ENCODE measurements at regions not wholly inside any gene's neighbourhood (a gene's known extent, or its start where the extent isn't known, plus 50 kb on each side); places are given as distances from the start of the nearest gene placed in this dataset.

DNA sequence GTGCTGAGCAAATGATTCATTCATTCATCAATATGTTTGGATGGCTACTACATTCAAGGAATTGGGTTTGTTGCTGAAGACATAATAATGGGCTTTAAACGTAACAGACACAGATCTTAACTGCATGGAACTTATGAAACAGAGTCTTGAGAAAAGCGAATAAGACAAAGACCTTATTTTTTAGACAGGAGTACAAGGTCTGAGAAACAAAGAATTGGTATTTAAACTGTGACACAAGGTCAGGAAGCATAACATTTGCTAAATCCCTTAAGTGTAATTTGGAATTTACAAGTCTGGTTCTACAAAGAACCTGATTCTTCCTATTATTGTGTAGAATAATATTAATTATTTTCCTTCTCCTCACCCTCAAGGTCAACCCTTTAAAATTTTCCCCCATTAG, 565.4 kb upstream of the RGS18 start:
- no peak for DNase-seq

DNA sequence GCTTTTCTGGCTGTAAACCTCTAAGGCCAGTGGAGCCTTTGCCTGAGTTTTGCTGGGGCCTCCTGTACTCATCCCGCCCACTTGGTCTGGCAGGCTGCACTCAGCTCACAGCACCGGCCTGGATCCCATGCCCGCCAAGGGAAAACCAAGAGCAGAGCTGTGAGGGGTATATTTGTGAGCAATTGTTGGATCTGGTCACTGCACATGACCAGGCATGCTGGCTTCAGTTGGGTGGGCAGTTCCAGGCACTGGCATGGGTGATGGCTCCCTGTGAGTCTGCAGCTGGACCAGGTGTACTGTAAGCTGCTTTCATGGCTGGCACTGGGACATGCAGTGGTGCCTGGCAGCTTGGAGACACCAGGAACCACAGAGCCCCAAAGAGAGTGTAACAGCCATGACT, 563.1 kb upstream of the RGS18 start:
- DNase-seq: no peak

- peak in 2 of 3 experiments; percentile 15 to 37 for DNase-seq
These were observed 549.9 kb upstream of the RGS18 start for GRCh38 chr1:191608367-191608766.

- no peak for DNase-seq
These were observed 549.0 kb upstream of the RGS18 start for GRCh38 chr1:191609305-191609704.

GRCh38 chr1:191615101-191615821, 543.0 kb upstream of the RGS18 start:
- DNase-seq: no peak

- DNase-seq: no peak
These were observed 540.1 kb upstream of the RGS18 start for GRCh38 chr1:191618181-191618580.

- peak in 1 of 3 experiments; percentile 64 for DNase-seq
These were observed 537.4 kb upstream of the RGS18 start for GRCh38 chr1:191620883-191621282.

DNA sequence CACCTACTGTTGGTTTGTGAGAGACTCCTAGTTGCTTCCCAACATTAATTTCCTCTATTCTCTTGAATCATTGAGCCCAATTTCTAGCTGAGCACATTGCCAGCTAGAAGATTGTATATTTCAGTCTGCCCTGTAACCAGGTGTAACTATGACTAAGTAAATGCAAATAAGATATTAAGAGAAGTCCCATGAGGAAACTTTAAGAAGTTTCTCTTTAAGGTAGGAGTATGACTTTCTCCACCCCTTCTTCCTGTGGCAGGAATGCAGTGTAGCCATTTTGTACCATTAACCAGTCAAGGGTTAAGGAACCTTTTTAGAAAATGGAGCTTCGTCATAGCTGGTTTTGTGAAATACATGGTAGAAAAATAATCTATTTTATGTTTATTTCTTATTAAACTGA, 534.2 kb upstream of the RGS18 start:
- DNase-seq: no peak

- no peak for DNase-seq
These were observed 528.4 kb upstream of the RGS18 start for GRCh38 chr1:191629836-191630235.

DNA sequence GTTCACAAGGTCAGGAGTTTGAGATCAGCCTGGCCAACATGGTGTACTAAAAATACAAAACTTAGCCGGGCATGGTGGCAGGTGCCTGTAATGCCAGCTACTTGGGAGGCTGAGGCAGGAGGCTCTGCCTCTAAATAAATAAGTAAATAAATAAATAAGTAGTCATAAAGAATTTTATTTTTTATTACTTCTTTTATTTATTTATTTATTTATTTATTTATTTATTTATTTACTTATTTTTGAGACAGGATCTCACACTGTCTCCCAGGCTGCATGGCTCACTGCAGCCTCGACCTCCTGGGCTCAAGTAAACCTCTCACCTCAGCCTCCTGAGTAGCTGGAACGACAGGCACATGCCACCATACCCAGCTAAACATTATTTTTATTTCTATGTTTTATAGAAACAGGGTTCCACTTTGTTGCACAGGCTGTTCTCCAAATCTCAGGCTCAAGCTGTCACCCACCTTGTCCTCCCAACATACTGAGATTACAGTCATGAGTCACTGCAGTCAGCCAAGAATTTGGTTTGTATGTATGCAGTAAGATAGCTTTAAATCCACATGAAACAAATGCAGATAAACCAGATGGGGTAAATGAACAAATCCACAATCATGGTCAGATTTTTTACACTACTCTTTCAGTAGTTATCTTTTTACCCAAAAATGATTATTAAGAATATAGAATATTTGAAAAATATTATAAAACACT, 523.3 kb upstream of the RGS18 start:
- no peak for DNase-seq

- DNase-seq: no peak
These were observed 521.9 kb upstream of the RGS18 start for GRCh38 chr1:191636345-191636744.

DNA sequence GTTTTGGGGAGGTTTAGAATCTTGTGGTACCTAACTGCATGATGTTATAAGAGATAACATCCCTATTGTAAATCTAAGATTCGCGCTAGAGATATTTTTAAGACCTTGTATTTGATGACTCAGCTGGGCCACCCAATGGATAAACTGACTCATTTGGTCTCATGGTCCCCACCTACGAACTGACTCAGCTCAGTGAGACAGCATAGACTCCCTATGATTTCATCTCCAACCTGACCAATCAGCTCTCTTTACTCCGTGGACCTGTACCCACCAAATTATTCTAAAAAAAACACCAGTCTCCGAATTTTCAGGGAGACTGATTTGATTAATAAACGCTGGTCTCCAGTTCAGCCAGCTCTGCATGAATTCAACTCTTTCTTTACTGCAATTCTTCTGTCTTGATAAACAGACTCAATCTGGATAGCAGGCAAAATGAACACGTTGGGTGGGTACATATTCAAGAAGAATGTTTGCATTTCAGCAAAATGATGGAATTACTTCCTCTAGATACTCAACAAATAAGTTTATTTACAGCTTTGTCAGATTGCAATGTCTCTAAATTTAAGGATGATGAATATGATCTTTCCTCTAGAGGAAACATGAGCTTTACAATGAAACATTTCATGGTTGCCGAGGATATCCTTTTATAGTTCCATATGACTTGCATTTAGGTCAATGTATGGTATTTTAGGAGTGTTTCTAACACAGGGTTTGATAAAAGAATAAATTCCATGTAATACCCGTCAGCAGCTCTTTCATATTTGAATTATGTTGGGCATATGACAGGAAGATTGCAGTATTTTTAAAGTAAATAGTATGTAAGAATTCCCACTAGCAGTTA, 516.6 kb upstream of the RGS18 start:
- DNase-seq: peak in 1 of 3 experiments; percentile 12

DNA sequence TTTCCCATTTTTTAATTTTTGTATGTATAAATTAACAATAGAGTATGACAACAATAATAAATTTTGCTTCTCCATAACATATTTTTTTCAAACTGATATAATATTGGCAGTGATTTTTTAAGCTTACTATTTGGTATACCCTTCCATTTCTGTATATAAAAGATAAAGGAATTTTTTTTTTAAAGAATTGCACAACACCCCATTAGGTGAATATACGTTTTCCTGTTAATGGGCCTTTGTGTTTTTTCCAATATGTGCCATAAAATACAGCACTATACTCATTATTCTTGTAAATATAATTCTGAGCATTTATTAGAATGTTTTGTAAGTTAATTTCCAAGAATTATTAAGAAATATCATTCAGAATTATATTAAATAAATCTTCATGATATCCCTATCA, 515.2 kb upstream of the RGS18 start:
- no peak for DNase-seq

- no peak for DNase-seq
These were observed 509.3 kb upstream of the RGS18 start for GRCh38 chr1:191648939-191649338.

DNA sequence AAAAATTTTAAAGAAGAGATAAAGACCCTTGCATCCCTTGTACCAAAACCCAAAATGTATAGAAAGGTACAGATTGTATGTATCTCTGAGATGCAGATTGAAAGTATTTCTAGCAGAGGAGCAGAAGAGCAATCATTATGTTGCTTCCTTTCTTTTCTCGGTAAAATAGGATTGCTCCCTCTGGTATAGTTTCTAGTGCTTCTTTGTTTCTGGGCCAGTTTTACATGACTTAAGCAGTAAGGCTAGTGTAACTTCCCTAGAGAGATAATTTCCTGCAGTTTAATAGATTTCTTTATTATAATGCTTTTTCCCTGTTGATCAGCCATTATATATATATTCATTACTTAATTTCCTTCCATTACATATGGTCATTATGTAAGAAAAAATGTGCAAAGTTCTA, 496.2 kb upstream of the RGS18 start:
- no peak for DNase-seq

DNA sequence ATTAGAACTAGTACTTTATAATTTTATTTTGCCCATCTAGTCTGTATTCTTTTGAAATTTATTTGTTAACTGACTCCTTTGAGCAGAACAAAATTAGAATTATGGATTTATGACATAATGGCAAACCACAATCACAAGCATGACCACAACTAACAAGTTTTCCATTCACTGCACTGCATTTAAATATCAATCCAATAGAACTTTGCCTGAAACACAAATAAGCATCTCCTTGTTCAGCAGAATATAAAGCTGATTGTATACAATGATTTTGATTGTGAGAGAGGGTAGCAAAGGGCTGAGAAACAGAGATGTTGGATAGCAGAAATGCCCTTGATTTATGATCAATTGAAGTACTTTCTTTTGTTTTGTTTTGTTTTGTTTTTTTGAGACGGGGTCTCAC, 495.5 kb upstream of the RGS18 start:
- no peak for DNase-seq

GRCh38 chr1:191668525-191668924, 489.7 kb upstream of the RGS18 start:
- DNase-seq: no peak

DNA sequence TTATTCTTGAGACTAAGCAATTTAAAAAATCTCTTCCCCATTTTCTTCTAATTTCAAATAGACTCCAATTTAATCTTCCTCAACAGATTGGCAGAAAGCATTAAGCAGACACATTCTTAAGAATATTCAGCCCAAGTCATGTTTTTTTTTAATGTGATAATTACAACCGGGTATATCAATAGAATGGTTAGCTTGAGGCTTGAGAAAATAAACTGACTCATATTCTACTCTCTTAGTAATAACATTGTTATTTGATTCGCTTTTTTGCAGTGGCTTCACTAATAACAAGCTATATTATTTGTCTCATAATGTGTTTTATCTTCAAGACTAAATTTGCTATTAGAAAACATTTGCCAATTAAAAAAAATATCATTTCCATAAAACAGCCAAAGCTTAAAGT, 488.6 kb upstream of the RGS18 start:
- DNase-seq: no peak

GRCh38 chr1:191671236-191671635, 487.0 kb upstream of the RGS18 start:
- DNase-seq: no peak

DNA sequence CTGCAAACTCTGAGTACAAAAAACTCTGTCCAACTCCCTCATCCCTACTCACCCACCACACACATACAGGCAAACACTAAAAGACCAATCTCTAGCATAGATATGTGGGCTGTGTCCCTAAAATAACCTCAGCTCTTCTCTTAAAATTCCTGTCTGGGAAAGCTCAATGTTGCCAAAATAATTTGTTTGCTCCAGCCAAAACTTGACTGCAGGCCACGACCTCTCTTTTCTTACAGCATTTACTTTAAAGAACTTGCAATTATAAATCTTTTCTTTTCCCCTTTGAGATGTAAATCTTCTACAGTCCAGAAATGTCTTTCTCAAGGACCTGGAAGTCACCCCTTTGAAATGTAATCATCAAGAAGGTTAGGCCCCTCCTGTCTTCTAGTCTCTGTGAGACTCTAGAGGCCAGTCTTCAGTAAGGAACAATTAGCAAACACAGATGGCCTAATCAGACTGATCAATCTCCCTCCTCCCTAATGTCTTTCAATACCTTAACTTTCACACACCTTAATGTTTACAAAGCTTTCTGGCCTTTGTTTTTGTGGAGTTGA, 483.6 kb upstream of the RGS18 start:
- DNase-seq: peak in 1 of 3 experiments; percentile 7

DNA sequence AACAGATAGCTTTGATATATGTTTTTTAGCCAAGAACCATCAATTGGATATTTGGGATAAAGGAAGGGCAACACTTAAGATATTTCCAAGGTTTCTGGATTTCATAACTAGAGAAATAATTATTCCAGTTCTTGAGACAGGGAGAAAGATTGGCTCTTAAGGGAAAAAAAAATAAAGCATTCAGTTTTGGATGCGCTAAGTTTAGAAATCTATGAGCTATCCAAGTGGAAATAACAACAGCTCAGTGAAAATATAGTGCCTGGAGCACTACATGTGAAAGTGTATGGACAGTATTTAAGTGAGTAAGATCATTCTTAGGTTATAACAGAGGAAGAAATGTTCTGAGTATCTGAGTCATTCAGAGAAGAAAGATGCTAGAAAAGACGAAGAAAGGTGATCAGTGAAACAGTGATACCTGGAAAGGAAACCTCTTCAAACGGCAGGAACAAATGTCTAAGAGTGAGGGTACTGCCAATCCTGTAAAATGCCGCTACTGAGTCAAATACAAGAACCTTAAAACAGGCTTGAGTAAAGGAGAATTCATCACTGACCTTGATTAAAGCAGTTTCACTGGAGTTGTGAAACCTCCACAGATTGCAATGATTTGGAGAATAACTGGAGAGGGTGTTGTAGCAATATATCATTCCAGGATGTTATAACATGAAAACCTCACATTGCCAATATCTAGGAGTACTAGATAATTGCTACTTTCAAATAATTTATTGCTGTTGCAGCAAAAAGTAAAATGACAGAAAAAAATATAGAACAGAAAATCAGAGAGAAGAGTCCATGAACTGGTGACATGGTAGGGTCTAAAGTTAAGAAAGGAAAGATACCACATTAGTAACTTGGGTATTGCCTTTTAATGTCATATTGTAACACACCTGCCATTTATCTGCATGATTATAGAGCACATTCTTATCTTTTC, 482.1 kb upstream of the RGS18 start:
- no peak for DNase-seq

DNA sequence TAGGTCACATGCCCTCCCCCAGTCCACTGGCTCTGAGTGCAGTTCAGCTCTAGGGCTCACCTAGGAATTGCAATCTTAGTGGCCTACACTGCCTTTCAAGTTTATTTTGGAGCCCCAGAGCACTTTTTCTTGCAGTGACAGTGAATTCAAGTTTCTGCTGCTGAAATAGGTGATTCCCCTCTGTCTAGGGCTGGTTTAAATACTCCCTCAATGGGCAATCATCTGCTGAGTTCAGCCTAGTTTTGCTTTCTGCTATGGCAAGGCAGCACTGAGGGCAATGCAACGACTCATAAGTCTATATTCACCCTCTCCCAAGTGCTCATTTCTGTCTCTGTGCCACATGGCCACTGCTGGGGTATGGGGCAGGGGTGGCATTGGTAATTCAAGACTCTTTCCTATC, 472.6 kb upstream of the RGS18 start:
- DNase-seq: no peak

Measured in NCI-H1417 (cell line).